ENCODE measurements at regions not wholly inside any gene's neighbourhood (a gene's known extent, or its start where the extent isn't known, plus 50 kb on each side); places are given as distances from the start of the nearest gene placed in this dataset.

DNA sequence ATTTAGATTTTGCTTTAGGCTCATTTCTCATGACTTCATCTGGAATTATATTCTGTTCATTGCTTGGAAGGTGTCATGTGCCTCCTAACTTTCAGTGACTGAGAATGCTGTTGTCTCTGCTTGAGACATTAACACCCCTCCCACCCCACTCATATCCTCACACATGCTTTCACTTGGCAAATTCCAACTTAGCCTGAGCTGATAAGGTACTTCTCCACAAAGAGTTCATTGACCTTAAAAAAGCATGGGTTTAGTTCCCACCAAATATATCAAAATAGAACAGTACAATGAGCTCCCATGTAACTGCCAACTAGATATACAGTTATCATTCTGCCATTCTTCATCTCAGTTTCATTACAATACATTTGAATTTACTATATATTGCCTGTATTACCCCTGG lies 576.5 kb upstream of the ADGRL2 start:
- Histone ChIP-seq H3K4me1 (ENCODE audit: insufficient read depth, low read length, poor library complexity, severe bottlenecking) (no peaks in the 10 kb centered on the region), H3K9me3 (ENCODE audit: low read length) (no peaks in the 10 kb centered on the region), H2AFZ (ENCODE audit: low read length) (no peak overlapping the region), H3K4me3 (ENCODE audit: low read depth, low read length, poor library complexity, severe bottlenecking) (no peak overlapping the region), H4K20me1 (ENCODE audit: insufficient read depth, low read length) (no peaks in the 10 kb centered on the region), H3K9me2 (ENCODE audit: insufficient read depth, low read length) (no peaks in the 10 kb centered on the region), H3K27ac (ENCODE audit: low read depth, low read length, poor library complexity, severe bottlenecking) (no peak overlapping the region), H3K79me2 (ENCODE audit: insufficient read depth, low read depth, low read length) (no peaks in the 10 kb centered on the region), H3K36me3 (ENCODE audit: insufficient read depth, low read length) (no peaks in the 10 kb centered on the region), H3K4me2 (ENCODE audit: low read length) (no peak overlapping the region)
- no peak for TF ChIP-seq CTCF (conservative IDR thresholded peaks at IDR 0.05; ENCODE audit: low read length)
- TF ChIP-seq EZH2phosphoT487 (IDR thresholded peaks at IDR 0.05; ENCODE audit: borderline replicate concordance, low read depth, low read length), result no peak
- intact Hi-C loops (cut with micrococcal nuclease; ENCODE audit: unreplicated experiment), result no loop called here
- ChIA-PET CTCF (ENCODE audit: unreplicated experiment) (no interaction called here), POLR2A (interaction anchor here (0.5 kb wide), 1 partner anchor 29 kb away, joined by 3 read pairs; no protein-coding TSS in a partner anchor)
- DNase-seq (ENCODE audit: low spot score), result no peak
- BruUV-seq (replicated peaks), result no TSS peak

DNA sequence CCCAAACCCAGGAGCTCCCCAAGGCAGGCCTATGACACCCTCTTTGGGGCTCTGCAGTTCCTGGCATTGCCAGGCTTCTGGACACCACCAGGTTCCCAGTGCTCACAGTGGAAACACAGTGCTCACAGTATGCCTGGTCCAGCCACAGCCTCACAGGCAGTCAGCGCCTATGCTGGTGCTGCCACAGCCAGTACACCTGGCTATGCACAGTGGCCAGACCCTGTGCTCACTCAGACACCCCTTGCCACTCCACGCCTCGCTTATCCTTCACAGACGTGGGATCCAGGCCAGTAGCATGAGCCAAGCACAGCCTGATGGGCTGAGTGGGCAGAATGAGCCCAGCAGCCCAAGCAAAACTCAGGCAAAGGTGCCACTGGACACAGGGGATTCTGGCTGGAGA lies 579.2 kb upstream of the ADGRL2 start:
- no peaks in the 10 kb centered on the region for H3K9me2 ChIP-seq (ENCODE audit: insufficient read depth, low read length)
- no peaks in the 10 kb centered on the region for H4K20me1 ChIP-seq (ENCODE audit: insufficient read depth, low read length)
- no peaks in the 10 kb centered on the region for H3K36me3 ChIP-seq (ENCODE audit: insufficient read depth, low read length)
- no peaks in the 10 kb centered on the region for H3K9me3 ChIP-seq (ENCODE audit: low read length)
- no peak overlapping the region for H3K27ac ChIP-seq (ENCODE audit: low read depth, low read length, poor library complexity, severe bottlenecking)
- H3K4me3 ChIP-seq (ENCODE audit: low read depth, low read length, poor library complexity, severe bottlenecking), result no peak overlapping the region
- H3K4me2 ChIP-seq (ENCODE audit: low read length), result no peak overlapping the region
- no peak overlapping the region for H2AFZ ChIP-seq (ENCODE audit: low read length)
- POLR2A ChIA-PET, result no interaction called here
- BruUV-seq (replicated peaks), result no TSS peak
- intact Hi-C loops (cut with micrococcal nuclease; ENCODE audit: unreplicated experiment), result no loop called here
- no peak for DNase-seq (ENCODE audit: low spot score)
- no peaks in the 10 kb centered on the region for H3K4me1 ChIP-seq (ENCODE audit: insufficient read depth, low read length, poor library complexity, severe bottlenecking)
- CTCF ChIA-PET (ENCODE audit: unreplicated experiment), result no interaction called here
- no peaks in the 10 kb centered on the region for H3K79me2 ChIP-seq (ENCODE audit: insufficient read depth, low read depth, low read length)
- no peak for TF ChIP-seq EZH2phosphoT487 (IDR thresholded peaks at IDR 0.05; ENCODE audit: borderline replicate concordance, low read depth, low read length)
- TF ChIP-seq CTCF (conservative IDR thresholded peaks at IDR 0.05; ENCODE audit: low read length), result no peak

DNA sequence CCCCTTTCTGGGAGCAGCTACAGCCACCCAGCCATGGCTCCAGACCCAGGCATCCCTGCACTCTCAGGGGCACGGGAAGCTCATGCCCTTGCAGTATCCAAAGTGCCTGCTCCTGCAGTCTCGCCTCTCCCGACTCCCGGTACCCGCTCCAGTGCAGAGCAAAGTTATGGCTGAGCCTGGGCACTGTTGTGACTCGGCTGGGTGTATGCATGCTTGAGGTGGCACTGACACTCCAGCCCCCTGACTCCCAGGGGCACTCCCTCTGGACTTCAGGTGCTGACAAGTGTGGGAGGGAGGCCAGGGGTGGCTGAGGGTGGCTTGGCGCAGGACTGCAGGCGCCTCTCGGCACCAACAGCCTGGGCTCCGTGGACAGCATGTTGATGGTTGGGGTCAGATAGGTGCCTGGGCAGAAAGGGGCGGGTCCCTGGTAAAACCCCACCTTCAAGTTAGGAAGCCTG lies 580.1 kb upstream of the ADGRL2 start:
- TF ChIP-seq CTCF (conservative IDR thresholded peaks at IDR 0.05; ENCODE audit: low read length) (no peak), EZH2phosphoT487 (IDR thresholded peaks at IDR 0.05; ENCODE audit: borderline replicate concordance, low read depth, low read length) (no peak)
- Histone ChIP-seq H3K9me2 (ENCODE audit: insufficient read depth, low read length) (no peaks in the 10 kb centered on the region), H3K36me3 (ENCODE audit: insufficient read depth, low read length) (no peaks in the 10 kb centered on the region), H3K4me3 (ENCODE audit: low read depth, low read length, poor library complexity, severe bottlenecking) (no peak overlapping the region), H3K27ac (ENCODE audit: low read depth, low read length, poor library complexity, severe bottlenecking) (no peak overlapping the region), H4K20me1 (ENCODE audit: insufficient read depth, low read length) (no peaks in the 10 kb centered on the region), H2AFZ (ENCODE audit: low read length) (no peak overlapping the region), H3K79me2 (ENCODE audit: insufficient read depth, low read depth, low read length) (no peaks in the 10 kb centered on the region), H3K4me1 (ENCODE audit: insufficient read depth, low read length, poor library complexity, severe bottlenecking) (no peaks in the 10 kb centered on the region), H3K4me2 (ENCODE audit: low read length) (no peak overlapping the region), H3K9me3 (ENCODE audit: low read length) (no peaks in the 10 kb centered on the region)
- DNase-seq (ENCODE audit: low spot score), result no peak
- ChIA-PET CTCF (ENCODE audit: unreplicated experiment) (no interaction called here), POLR2A (no interaction called here)
- intact Hi-C loops (cut with micrococcal nuclease; ENCODE audit: unreplicated experiment), result no loop called here
- no TSS peak for BruUV-seq (replicated peaks)
